Suprapubic skin (tissue), 4 donors: ENCODE measurements at regions not wholly inside any gene's neighbourhood (a gene's known extent, or its start where the extent isn't known, plus 50 kb on each side); places are given as distances from the start of the nearest gene placed in this dataset.

Experiments
- POLR2A ChIP-seq, 2 donors: fragments of 450-650 bp; IDR thresholded peaks; one replicate each; pipeline ENCODE4 v1.6.1; 2017; ENCODE audit warnings: antibody characterized with exemption in 2 of 2, mild to moderate bottlenecking in 2 of 2, moderate library complexity in 2 of 2
- POLR2AphosphoS5 ChIP-seq, 3 donors: sonication (generic); formaldehyde crosslinking; IDR thresholded peaks; one replicate each; pipeline ENCODE4 v1.6.1; 2017; ENCODE audit warnings: antibody characterized with exemption in 3 of 3
- TF ChIP-seq, protein P1 (sequence below), 2 donors: fragments of 200-600 bp in 1 of 2; fragments of 450-650 bp in 1 of 2; sonication (generic) in 1 of 2; IDR thresholded peaks; one replicate each; pipeline ENCODE4 v1.5.1; 2016 to 2019; ENCODE audit warnings: antibody characterized with exemption in 2 of 2, mild to moderate bottlenecking in 1 of 2, moderate library complexity in 1 of 2

DNA sequence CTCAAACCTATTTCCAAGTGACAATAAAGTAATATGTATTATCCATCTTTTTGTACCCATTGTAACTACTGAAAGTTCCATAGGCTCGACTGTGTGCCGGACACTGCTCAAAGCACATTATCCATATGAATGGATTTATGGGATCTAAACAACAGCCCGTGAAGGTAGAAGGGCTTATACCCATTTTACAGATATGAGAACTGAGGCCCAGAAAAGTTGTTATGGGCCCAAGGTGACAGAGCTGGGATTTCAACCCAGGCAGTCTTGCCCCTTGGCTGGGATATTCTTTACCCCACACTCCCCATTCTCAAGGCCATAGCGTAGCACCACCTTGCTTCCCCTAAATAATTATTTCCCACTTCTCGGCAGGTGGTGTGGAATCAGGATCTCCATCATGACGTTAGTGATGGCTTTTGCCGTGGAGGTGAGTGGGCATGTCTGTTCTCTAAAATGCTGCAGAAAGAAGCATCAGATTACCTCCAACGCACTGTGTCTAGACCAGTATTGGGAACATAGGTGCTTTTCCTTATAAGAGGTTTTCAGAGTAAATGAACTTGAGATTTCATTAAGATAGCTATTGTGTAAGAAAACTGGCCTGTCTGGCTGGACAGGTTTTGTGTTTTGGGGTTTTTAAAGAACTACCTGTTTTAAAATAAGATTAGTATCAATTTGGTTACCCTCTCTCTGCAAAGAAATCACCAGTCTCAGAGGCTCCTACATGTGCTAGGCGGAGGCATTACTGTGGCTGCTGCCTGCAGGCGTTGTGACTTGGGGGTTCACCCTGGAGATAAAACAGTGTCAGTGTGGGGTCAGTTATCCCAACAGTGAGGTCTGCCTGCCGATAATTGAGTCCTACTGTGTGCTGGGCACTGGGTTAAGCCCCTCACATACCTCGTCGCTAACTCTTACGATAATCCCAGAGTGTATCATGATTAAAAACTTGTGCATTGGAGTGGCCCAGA lies 85.1 kb upstream of the SDK1 start:
- TF ChIP-seq, protein P1, sequence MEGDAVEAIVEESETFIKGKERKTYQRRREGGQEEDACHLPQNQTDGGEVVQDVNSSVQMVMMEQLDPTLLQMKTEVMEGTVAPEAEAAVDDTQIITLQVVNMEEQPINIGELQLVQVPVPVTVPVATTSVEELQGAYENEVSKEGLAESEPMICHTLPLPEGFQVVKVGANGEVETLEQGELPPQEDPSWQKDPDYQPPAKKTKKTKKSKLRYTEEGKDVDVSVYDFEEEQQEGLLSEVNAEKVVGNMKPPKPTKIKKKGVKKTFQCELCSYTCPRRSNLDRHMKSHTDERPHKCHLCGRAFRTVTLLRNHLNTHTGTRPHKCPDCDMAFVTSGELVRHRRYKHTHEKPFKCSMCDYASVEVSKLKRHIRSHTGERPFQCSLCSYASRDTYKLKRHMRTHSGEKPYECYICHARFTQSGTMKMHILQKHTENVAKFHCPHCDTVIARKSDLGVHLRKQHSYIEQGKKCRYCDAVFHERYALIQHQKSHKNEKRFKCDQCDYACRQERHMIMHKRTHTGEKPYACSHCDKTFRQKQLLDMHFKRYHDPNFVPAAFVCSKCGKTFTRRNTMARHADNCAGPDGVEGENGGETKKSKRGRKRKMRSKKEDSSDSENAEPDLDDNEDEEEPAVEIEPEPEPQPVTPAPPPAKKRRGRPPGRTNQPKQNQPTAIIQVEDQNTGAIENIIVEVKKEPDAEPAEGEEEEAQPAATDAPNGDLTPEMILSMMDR (IDR thresholded peaks at IDR 0.05), result no peak
- TF ChIP-seq POLR2A (IDR thresholded peaks at IDR 0.05) (no peak), POLR2AphosphoS5 (IDR thresholded peaks at IDR 0.05) (no peak)
